GM23338 (cell line): ENCODE measurements at regions not wholly inside any gene's neighbourhood (a gene's known extent, or its start where the extent isn't known, plus 50 kb on each side); places are given as distances from the start of the nearest gene placed in this dataset.

Source experiments
- ATAC-seq: fragments of 200-7000 bp; cut with Tn5 transposase; 3 replicates; pipeline ENCODE4 v1.9.1; 2020
- DNase-seq: peaks from one replicate; pipeline ENCODE4 v3.0.0-alpha.2; 2015; ENCODE audit warnings: low spot score
- H2AFZ ChIP-seq: fragments of 200-600 bp; sonication (generic); 2 replicates; pipeline ENCODE4 v1.8.0; 2016; ENCODE audit warnings: antibody characterized with exemption, mild to moderate bottlenecking, moderate library complexity
- H3F3A ChIP-seq: fragments of 200-600 bp; sonication (generic); replicated peaks from 2 replicates; pipeline ENCODE4 v1.8.0; 2017; ENCODE audit warnings: antibody characterized with exemption, mixed run types, low read depth
- H3K27ac ChIP-seq: fragments of 200-600 bp; sonication (generic); 2 replicates; pipeline ENCODE4 v1.6.1; 2016; ENCODE audit warnings: low read depth
- H3K27me3 ChIP-seq: fragments of 200-600 bp; sonication (generic); 2 replicates; pipeline ENCODE4 v1.8.0; 2016; ENCODE audit warnings: mild to moderate bottlenecking, mixed run types, moderate library complexity; ENCODE audit not compliant: insufficient read depth
- H3K36me3 ChIP-seq: fragments of 200-600 bp; sonication (generic); 2 replicates; pipeline ENCODE4 v1.8.0; 2016; ENCODE audit warnings: mild to moderate bottlenecking; ENCODE audit not compliant: insufficient read depth
- H3K4me1 ChIP-seq: fragments of 200-600 bp; sonication (generic); 2 replicates; pipeline ENCODE4 v1.8.0; 2016; ENCODE audit warnings: mild to moderate bottlenecking, moderate library complexity; ENCODE audit not compliant: insufficient read depth
- H3K4me2 ChIP-seq: fragments of 200-600 bp; sonication (generic); 2 replicates; pipeline ENCODE4 v1.7.1; 2017; ENCODE audit warnings: mixed run types
- H3K4me3 ChIP-seq: fragments of 200-600 bp; sonication (generic); 2 replicates; pipeline ENCODE4 v1.6.1; 2016; ENCODE audit warnings: mixed run types
- H3K79me2 ChIP-seq: fragments of 200-600 bp; sonication (generic); replicated peaks from 2 replicates; pipeline ENCODE4 v1.8.0; 2017; ENCODE audit warnings: mild to moderate bottlenecking; ENCODE audit not compliant: insufficient read depth
- H3K9me2 ChIP-seq: fragments of 200-600 bp; sonication (generic); 2 replicates; pipeline ENCODE4 v1.8.0; 2017; ENCODE audit not compliant: insufficient read depth
- H4K20me1 ChIP-seq: fragments of 200-600 bp; sonication (generic); replicated peaks from 2 replicates; pipeline ENCODE4 v1.8.0; 2017; ENCODE audit warnings: mild to moderate bottlenecking; ENCODE audit not compliant: insufficient read depth
- H3K27ac Mint-ChIP-seq: 2 replicates; pipeline ENCODE4 v1.8.0; 2020; ENCODE audit warnings: inconsistent platforms, mild to moderate bottlenecking, moderate library complexity, mixed read lengths
- H3K27me3 Mint-ChIP-seq: 3 replicates; pipeline ENCODE4 v1.8.0; 2022; ENCODE audit warnings: low read depth, mild to moderate bottlenecking, moderate library complexity, mixed read lengths, inconsistent platforms; ENCODE audit not compliant: insufficient read depth, poor library complexity
- H3K36me3 Mint-ChIP-seq: 3 replicates; pipeline ENCODE4 v1.8.0; 2021; ENCODE audit warnings: low read depth, mild to moderate bottlenecking, inconsistent platforms, moderate library complexity, mixed read lengths
- H3K4me1 Mint-ChIP-seq: 3 replicates; pipeline ENCODE4 v1.8.0; 2020; ENCODE audit warnings: mild to moderate bottlenecking, inconsistent platforms, mixed read lengths
- H3K4me3 Mint-ChIP-seq: 3 replicates; pipeline ENCODE4 v1.8.0; 2021; ENCODE audit warnings: moderate library complexity, mild to moderate bottlenecking, inconsistent platforms, mixed read lengths
- H3K9me3 Mint-ChIP-seq: 3 replicates; pipeline ENCODE4 v1.8.0; 2020; ENCODE audit warnings: moderate library complexity, mild to moderate bottlenecking, inconsistent platforms, mixed read lengths
- CREB1 ChIP-seq: fragments of 250-450 bp; sonication (Bioruptor Pico); IDR thresholded peaks from 2 replicates; pipeline ENCODE4 v1.5.0; 2020; ENCODE audit warnings: low read depth, mild to moderate bottlenecking, moderate library complexity
- CTCF ChIP-seq, 2 experiments: fragments of 200-600 bp in 1 of 2; sonication (generic) in 1 of 2; conservative IDR thresholded peaks; 2 replicates each; pipeline versions ENCODE4 v1.5.1 to v1.6.1; 2016 to 2017; ENCODE audit warnings: antibody characterized with exemption in 2 of 2, low read depth in 2 of 2, mild to moderate bottlenecking in 2 of 2, moderate library complexity in 1 of 2
- ETS1 ChIP-seq: IDR thresholded peaks from 2 replicates; pipeline ENCODE4 v1.6.1; 2016; ENCODE audit warnings: antibody characterized with exemption
- EZH2 ChIP-seq: fragments of 200-600 bp; sonication (generic); IDR thresholded peaks from one replicate; pipeline ENCODE4 v1.8.0; 2017; ENCODE audit warnings: antibody characterized with exemption, mild to moderate bottlenecking, low read depth; ENCODE audit not compliant: unreplicated experiment
- NANOG ChIP-seq: IDR thresholded peaks from 2 replicates; pipeline ENCODE4 v1.6.1; 2016; ENCODE audit warnings: antibody characterized with exemption, borderline replicate concordance
- POLR2AphosphoS5 ChIP-seq: IDR thresholded peaks from 2 replicates; pipeline ENCODE4 v1.6.1; 2016; ENCODE audit warnings: antibody characterized with exemption, low read depth
- REST ChIP-seq: IDR thresholded peaks from one replicate; pipeline ENCODE4 v1.6.1; 2018; ENCODE audit warnings: antibody characterized with exemption; ENCODE audit not compliant: unreplicated experiment
- STAT1 ChIP-seq: IDR thresholded peaks from one replicate; pipeline ENCODE4 v1.6.1; 2016; ENCODE audit warnings: antibody characterized with exemption; ENCODE audit not compliant: unreplicated experiment
- ZNF114 ChIP-seq: fragments of 250-450 bp; sonication (Bioruptor Pico); IDR thresholded peaks from 2 replicates; pipeline ENCODE4 v1.5.0; 2020; ENCODE audit warnings: mild to moderate bottlenecking, moderate library complexity
- ZNF462 ChIP-seq: fragments of 250-450 bp; sonication (Bioruptor Pico); IDR thresholded peaks from 2 replicates; pipeline ENCODE4 v1.5.0; 2020; ENCODE audit warnings: mild to moderate bottlenecking, moderate library complexity

GRCh38 chr18:27609221-27609620, 424.1 kb upstream of the CHST9 start:
- Histone ChIP-seq H3K4me2 (no peak overlapping the region), H3K9me2 (no peaks in the 10 kb centered on the region), H3K4me3 (no peak overlapping the region), H3K27me3 (no peaks in the 10 kb centered on the region), H3K4me1 (peaks cover 9% of the 10 kb centered on the region), H3K27ac (no peak overlapping the region), H3K36me3 (no peaks in the 10 kb centered on the region), H4K20me1 (no peaks in the 10 kb centered on the region), H2AFZ (no peak overlapping the region), H3K79me2 (no peaks in the 10 kb centered on the region), H3F3A (no peaks in the 10 kb centered on the region)
- TF ChIP-seq REST (no peak), ZNF462 (CRISPR knock-in tag) (no peak), CTCF (conservative IDR thresholded peaks at IDR 0.05; ENCODE audit: low read depth in 2 of 2) (no peak), CREB1 (CRISPR knock-in tag) (no peak), ZNF114 (CRISPR knock-in tag) (no peak), EZH2 (no peak), POLR2AphosphoS5 (no peak), ETS1 (no peak), STAT1 (no peak), NANOG (no peak)
- no peaks in the 10 kb centered on the region for H3K9me3 Mint-ChIP-seq
- no peak overlapping the region for H3K27ac Mint-ChIP-seq
- H3K4me3 Mint-ChIP-seq: no peak overlapping the region
- H3K4me1 Mint-ChIP-seq: peaks cover 9% of the 10 kb centered on the region
- H3K27me3 Mint-ChIP-seq: peaks cover 3% of the 10 kb centered on the region
- H3K36me3 Mint-ChIP-seq: no peaks in the 10 kb centered on the region
- DNase-seq (no peak), ATAC-seq (no peak)
